ENCODE measurements at regions not wholly inside any gene's neighbourhood (a gene's known extent, or its start where the extent isn't known, plus 50 kb on each side); places are given as distances from the start of the nearest gene placed in this dataset.

DNA sequence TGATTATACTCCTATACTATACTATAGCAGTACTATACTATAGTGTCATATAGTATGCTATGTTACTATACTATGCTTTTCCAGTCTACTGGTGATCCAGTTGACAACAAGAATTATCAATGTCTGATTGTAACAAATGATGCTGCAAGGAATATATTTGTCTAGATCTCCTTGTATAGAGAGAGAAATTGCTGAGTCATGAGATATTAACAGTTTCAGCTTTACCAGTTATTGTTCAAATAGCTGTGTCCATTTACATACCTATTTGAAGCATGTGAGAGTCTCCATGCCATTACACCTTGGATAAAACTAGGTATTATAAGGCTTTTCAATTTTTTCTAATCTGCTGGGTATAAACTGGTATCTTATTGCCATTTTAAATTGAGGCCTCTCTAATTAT is 136.4 kb upstream of the SKOR2 start:
- no peaks in the 10 kb centered on the region for H3K36me3 Mint-ChIP-seq (ENCODE audit: low read depth)
- H3K27me3 Mint-ChIP-seq: peaks cover 11% of the 10 kb centered on the region
- TF ChIP-seq, protein P1, sequence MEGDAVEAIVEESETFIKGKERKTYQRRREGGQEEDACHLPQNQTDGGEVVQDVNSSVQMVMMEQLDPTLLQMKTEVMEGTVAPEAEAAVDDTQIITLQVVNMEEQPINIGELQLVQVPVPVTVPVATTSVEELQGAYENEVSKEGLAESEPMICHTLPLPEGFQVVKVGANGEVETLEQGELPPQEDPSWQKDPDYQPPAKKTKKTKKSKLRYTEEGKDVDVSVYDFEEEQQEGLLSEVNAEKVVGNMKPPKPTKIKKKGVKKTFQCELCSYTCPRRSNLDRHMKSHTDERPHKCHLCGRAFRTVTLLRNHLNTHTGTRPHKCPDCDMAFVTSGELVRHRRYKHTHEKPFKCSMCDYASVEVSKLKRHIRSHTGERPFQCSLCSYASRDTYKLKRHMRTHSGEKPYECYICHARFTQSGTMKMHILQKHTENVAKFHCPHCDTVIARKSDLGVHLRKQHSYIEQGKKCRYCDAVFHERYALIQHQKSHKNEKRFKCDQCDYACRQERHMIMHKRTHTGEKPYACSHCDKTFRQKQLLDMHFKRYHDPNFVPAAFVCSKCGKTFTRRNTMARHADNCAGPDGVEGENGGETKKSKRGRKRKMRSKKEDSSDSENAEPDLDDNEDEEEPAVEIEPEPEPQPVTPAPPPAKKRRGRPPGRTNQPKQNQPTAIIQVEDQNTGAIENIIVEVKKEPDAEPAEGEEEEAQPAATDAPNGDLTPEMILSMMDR (IDR thresholded peaks at IDR 0.05): no peak
- H3K9me3 Mint-ChIP-seq: no peaks in the 10 kb centered on the region
- no peak for DNase-seq
- H3K4me3 Mint-ChIP-seq: no peak overlapping the region
- POLR2A ChIA-PET: no interaction called here
- intact Hi-C loops (cut with micrococcal nuclease): no loop called here
- CTCF ChIA-PET: no interaction called here
- no peak overlapping the region for H3K27ac Mint-ChIP-seq
- H3K4me1 Mint-ChIP-seq (ENCODE audit: low read depth): no peaks in the 10 kb centered on the region
- ATAC-seq: no peak

DNA sequence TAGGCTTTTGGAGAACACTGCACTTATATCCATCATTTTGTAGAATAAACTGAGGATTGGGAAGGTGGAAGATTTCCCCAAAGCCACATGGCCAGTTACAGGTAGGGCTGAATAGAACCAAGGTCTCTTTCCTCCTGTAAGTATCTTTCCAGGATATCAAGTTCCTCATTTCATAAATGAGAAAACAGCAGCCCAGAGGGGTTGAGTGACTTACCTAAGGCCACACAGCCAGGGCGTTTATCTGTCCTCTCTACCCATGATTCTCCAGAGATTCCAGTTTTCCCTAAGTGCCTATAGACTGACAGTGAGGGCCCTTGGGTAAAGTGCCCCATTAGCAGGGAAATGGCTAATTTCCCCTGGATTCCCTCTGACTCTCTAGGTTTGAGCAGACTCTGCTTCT is 132.3 kb upstream of the SKOR2 start:
- ChIA-PET POLR2A (no interaction called here), CTCF (no interaction called here)
- TF ChIP-seq, protein P1 (IDR thresholded peaks at IDR 0.05): no peak
- no peaks in the 10 kb centered on the region for H3K9me3 Mint-ChIP-seq
- no peaks in the 10 kb centered on the region for H3K4me1 Mint-ChIP-seq (ENCODE audit: low read depth)
- H3K4me3 Mint-ChIP-seq: no peak overlapping the region
- intact Hi-C loops (cut with micrococcal nuclease): no loop called here
- peaks cover 5% of the 10 kb centered on the region for H3K27me3 Mint-ChIP-seq
- DNase-seq (no peak), ATAC-seq (no peak)
- H3K36me3 Mint-ChIP-seq (ENCODE audit: low read depth): no peaks in the 10 kb centered on the region
- H3K27ac Mint-ChIP-seq: no peak overlapping the region

DNA sequence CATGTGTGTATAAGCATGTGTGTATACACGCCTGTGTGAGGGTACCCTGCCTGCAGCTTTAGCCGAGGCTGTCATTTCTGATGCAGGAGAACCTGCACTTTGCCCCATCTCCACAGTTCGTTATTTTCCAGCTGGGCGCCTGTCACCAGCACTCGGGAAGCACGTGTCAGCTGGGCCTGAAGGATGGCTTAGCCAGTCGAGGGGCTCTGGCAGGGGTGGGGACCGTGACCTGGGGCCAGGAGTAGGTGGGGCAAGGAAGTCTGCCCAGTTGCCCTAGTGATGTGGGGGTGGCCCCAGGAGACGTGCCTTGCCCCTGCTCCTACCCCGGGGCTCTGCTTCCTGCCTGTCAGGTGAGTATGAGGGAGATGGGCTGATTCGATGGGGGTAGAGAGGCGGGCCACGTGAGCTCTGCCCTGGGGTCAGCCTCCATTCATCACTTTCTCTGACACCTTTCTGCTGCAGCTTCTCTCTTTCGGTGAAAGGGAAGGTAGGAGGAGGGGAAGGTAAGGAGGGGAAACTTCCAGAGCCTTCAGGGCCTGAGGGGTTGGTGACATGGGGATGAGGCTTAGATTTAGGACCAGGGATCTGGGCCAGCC is 130.6 kb upstream of the SKOR2 start:
- intact Hi-C loops (cut with micrococcal nuclease): no loop called here
- ATAC-seq (no peak), DNase-seq (no peak)
- Mint-ChIP-seq H3K9me3 (no peaks in the 10 kb centered on the region), H3K36me3 (ENCODE audit: low read depth) (no peaks in the 10 kb centered on the region), H3K27ac (no peak overlapping the region), H3K27me3 (peaks cover 5% of the 10 kb centered on the region), H3K4me3 (no peak overlapping the region), H3K4me1 (ENCODE audit: low read depth) (no peaks in the 10 kb centered on the region)
- TF ChIP-seq, protein P1 (IDR thresholded peaks at IDR 0.05): no peak
- POLR2A ChIA-PET: no interaction called here
- CTCF ChIA-PET: interaction anchor here (1.3 kb wide), 1 partner anchor 16 kb away, joined by 4 read pairs; no protein-coding TSS in a partner anchor

DNA sequence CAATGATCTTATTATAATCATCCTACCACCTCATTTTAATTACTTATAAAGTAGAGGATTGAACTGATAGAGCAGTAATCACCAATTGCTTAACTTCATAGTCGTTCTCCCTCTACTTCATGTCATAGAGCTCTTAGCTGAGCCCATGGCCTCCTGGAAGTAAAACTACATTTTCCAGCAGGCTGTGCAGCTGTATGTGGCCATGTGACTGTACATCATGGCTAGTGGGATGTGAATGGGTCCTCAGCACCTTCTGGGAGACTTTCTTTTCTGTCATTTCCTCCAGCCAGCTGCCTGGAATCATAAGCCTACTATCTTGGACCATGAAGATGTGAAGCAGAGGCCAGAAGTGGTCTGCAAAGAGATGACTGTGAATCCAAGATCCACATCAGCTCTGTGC is 128.7 kb upstream of the SKOR2 start:
- H3K27ac Mint-ChIP-seq: no peak overlapping the region
- TF ChIP-seq, protein P1 (IDR thresholded peaks at IDR 0.05): no peak
- no peaks in the 10 kb centered on the region for H3K4me1 Mint-ChIP-seq (ENCODE audit: low read depth)
- intact Hi-C loops (cut with micrococcal nuclease): no loop called here
- ATAC-seq (no peak), DNase-seq (no peak)
- POLR2A ChIA-PET: no interaction called here
- H3K9me3 Mint-ChIP-seq: no peaks in the 10 kb centered on the region
- CTCF ChIA-PET: no interaction called here
- peaks cover 1% of the 10 kb centered on the region for H3K27me3 Mint-ChIP-seq
- H3K36me3 Mint-ChIP-seq (ENCODE audit: low read depth): no peaks in the 10 kb centered on the region
- no peak overlapping the region for H3K4me3 Mint-ChIP-seq

DNA sequence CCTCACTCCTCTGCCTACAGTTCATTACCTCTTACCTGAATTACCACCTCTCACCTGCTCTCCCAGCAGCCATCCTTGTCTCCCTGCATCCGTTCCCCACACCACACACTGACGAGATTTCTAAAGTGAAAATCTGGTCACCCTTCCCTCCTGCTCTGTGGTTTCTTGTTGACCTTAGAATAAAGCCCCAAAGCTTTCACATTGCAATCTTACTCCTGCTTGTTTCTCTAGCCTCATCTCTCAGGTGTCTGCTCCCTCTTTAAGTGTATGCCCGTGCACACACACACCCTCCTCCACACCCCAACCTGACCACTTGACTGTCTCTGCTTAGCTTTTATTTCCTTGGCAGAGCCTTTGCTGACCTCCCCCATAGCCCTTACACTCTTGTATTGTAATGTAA is 122.0 kb upstream of the SKOR2 start:
- no peak for DNase-seq
- no peak overlapping the region for H3K27ac Mint-ChIP-seq

More for the DNA sequence above, 122.0 kb upstream of the SKOR2 start:
- Mint-ChIP-seq H3K36me3 (ENCODE audit: low read depth) (no peaks in the 10 kb centered on the region), H3K4me3 (no peak overlapping the region), H3K4me1 (ENCODE audit: low read depth) (no peaks in the 10 kb centered on the region), H3K9me3 (no peaks in the 10 kb centered on the region), H3K27me3 (peaks cover 10% of the 10 kb centered on the region)
- POLR2A ChIA-PET: no interaction called here
- intact Hi-C loops (cut with micrococcal nuclease): no loop called here
- ATAC-seq: no peak
- TF ChIP-seq, protein P1 (IDR thresholded peaks at IDR 0.05): no peak
- CTCF ChIA-PET: no interaction called here
